ENCODE measurements at regions not wholly inside any gene's neighbourhood (a gene's known extent, or its start where the extent isn't known, plus 50 kb on each side); places are given as distances from the start of the nearest gene placed in this dataset.

DNA sequence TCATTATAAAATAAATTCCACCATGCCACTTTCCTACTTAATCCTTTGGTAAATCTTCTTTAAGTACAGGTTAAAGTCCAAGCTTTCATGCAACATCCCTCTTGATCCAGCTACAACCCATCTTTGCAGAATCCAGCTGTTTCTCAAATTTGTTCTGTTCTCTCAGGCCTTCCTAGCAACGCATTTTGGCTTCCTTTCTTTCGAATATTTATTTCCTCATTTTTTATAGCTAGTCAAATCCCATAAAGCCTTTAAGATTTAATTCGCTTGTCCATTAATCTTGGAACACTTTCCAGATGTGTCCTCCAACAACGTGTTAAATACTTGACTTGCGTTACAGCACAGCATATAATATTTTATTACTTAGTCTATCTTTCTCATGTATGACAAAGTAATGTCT is 600.1 kb upstream of the CHORDC1 start:
- H3K79me2 ChIP-seq (ENCODE audit: low read length), result no peaks in the 10 kb centered on the region
- no peak overlapping the region for H2AFZ ChIP-seq (ENCODE audit: low read depth, low read length)
- no peaks in the 10 kb centered on the region for H4K20me1 ChIP-seq (ENCODE audit: insufficient read depth, low read length)
- H3K27me3 ChIP-seq (ENCODE audit: low read depth, low read length), result no peaks in the 10 kb centered on the region
- H3K4me3 ChIP-seq (ENCODE audit: low read length), result no peak overlapping the region
- no peak overlapping the region for H3K4me2 ChIP-seq (ENCODE audit: low read length)
- H3K36me3 ChIP-seq (replicated peaks; ENCODE audit: low read depth, low read length), result no peaks in the 10 kb centered on the region
- no peak overlapping the region for H3K27ac ChIP-seq (ENCODE audit: low read length)
- TF ChIP-seq EZH2phosphoT487 (IDR thresholded peaks at IDR 0.05; ENCODE audit: low read depth) (no peak), CTCF (IDR thresholded peaks at IDR 0.05; ENCODE audit: low read depth, low read length) (no peak)
- no peaks in the 10 kb centered on the region for H3K4me1 ChIP-seq (ENCODE audit: low read length)
- H3K9ac ChIP-seq (ENCODE audit: low read length), result no peak overlapping the region
- no peaks in the 10 kb centered on the region for H3K9me3 ChIP-seq (ENCODE audit: insufficient read depth, low read length)

DNA sequence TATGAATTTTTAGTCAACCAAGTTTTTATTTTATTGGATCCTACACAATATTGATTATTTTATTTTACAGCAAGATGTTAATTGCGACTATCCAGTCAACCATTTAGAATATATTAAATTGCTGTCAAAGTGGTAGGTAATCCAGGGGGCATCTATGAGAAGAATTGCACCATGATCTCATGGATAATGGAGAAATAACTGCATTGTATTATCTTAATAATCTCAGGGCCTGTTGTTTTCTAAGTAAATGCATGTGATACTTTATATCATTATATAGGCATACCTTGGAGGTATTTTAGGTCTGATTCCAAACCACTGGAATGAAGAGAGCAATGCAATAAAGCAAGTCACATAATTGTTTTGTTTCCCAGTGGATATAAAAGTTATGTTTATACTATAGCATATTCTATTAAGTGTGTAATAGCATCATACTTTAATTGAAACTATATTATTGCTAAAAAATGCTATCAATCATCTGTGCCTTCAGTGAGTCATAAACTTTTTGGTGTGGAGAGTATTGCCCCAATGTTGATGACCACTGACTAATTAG is 595.4 kb upstream of the CHORDC1 start:
- Histone ChIP-seq H3K27me3 (ENCODE audit: low read depth, low read length) (no peaks in the 10 kb centered on the region), H3K4me2 (ENCODE audit: low read length) (no peak overlapping the region), H3K36me3 (replicated peaks; ENCODE audit: low read depth, low read length) (no peaks in the 10 kb centered on the region), H3K4me1 (ENCODE audit: low read length) (no peaks in the 10 kb centered on the region), H3K27ac (ENCODE audit: low read length) (no peak overlapping the region), H3K9me3 (ENCODE audit: insufficient read depth, low read length) (no peaks in the 10 kb centered on the region), H4K20me1 (ENCODE audit: insufficient read depth, low read length) (no peaks in the 10 kb centered on the region), H3K4me3 (ENCODE audit: low read length) (no peak overlapping the region), H3K79me2 (ENCODE audit: low read length) (no peaks in the 10 kb centered on the region), H2AFZ (ENCODE audit: low read depth, low read length) (no peak overlapping the region), H3K9ac (ENCODE audit: low read length) (no peak overlapping the region)
- TF ChIP-seq EZH2phosphoT487 (IDR thresholded peaks at IDR 0.05; ENCODE audit: low read depth) (no peak), CTCF (IDR thresholded peaks at IDR 0.05; ENCODE audit: low read depth, low read length) (no peak)

GRCh38 chr11:90809581-90809980 is 586.7 kb upstream of the CHORDC1 start:
- Histone ChIP-seq H3K4me2 (ENCODE audit: low read length) (no peak overlapping the region), H2AFZ (ENCODE audit: low read depth, low read length) (no peak overlapping the region), H3K36me3 (replicated peaks; ENCODE audit: low read depth, low read length) (no peaks in the 10 kb centered on the region), H3K27me3 (ENCODE audit: low read depth, low read length) (no peaks in the 10 kb centered on the region), H3K79me2 (ENCODE audit: low read length) (no peaks in the 10 kb centered on the region), H3K4me3 (ENCODE audit: low read length) (no peak overlapping the region), H3K9ac (ENCODE audit: low read length) (no peak overlapping the region), H3K4me1 (ENCODE audit: low read length) (no peaks in the 10 kb centered on the region), H4K20me1 (ENCODE audit: insufficient read depth, low read length) (no peaks in the 10 kb centered on the region), H3K9me3 (ENCODE audit: insufficient read depth, low read length) (no peaks in the 10 kb centered on the region), H3K27ac (ENCODE audit: low read length) (no peak overlapping the region)
- TF ChIP-seq CTCF (IDR thresholded peaks at IDR 0.05; ENCODE audit: low read depth, low read length), result no peak
- no peak for TF ChIP-seq EZH2phosphoT487 (IDR thresholded peaks at IDR 0.05; ENCODE audit: low read depth)

- no peak for TF ChIP-seq EZH2phosphoT487 (IDR thresholded peaks at IDR 0.05; ENCODE audit: low read depth)
- TF ChIP-seq CTCF (IDR thresholded peaks at IDR 0.05; ENCODE audit: low read depth, low read length), result no peak
- Histone ChIP-seq H3K4me2 (ENCODE audit: low read length) (no peak overlapping the region), H3K27ac (ENCODE audit: low read length) (no peak overlapping the region)
Observed at GRCh38 chr11:90805172-90805571, 582.3 kb upstream of the CHORDC1 start.

More at GRCh38 chr11:90805172-90805571, 582.3 kb upstream of the CHORDC1 start:
- no peaks in the 10 kb centered on the region for H3K4me1 ChIP-seq (ENCODE audit: low read length)
- no peaks in the 10 kb centered on the region for H3K27me3 ChIP-seq (ENCODE audit: low read depth, low read length)
- H3K36me3 ChIP-seq (replicated peaks; ENCODE audit: low read depth, low read length), result no peaks in the 10 kb centered on the region
- no peaks in the 10 kb centered on the region for H3K79me2 ChIP-seq (ENCODE audit: low read length)
- no peak overlapping the region for H2AFZ ChIP-seq (ENCODE audit: low read depth, low read length)
- no peaks in the 10 kb centered on the region for H3K9me3 ChIP-seq (ENCODE audit: insufficient read depth, low read length)
- no peak overlapping the region for H3K9ac ChIP-seq (ENCODE audit: low read length)
- no peak overlapping the region for H3K4me3 ChIP-seq (ENCODE audit: low read length)
- no peaks in the 10 kb centered on the region for H4K20me1 ChIP-seq (ENCODE audit: insufficient read depth, low read length)
